H1 (cell line): ENCODE measurements at regions not wholly inside any gene's neighbourhood (a gene's known extent, or its start where the extent isn't known, plus 50 kb on each side); places are given as distances from the start of the nearest gene placed in this dataset.

Experiments used
- CTCF ChIA-PET: fragments of 300-600 bp; sonication (Branson Sonifier 250); formaldehyde crosslinking; loops from one replicate; lab custom pipeline; 2021; ENCODE audit not compliant: partially characterized antibody; lab: Charles Lee
- POLR2A ChIA-PET: fragments of 300-600 bp; sonication (Branson Sonifier 250); formaldehyde crosslinking; loops from one replicate; lab custom pipeline; 2021; ENCODE audit warnings: inconsistent platforms; ENCODE audit not compliant: partially characterized antibody; lab: Charles Lee
- DNase-seq, 2 experiments: peaks; one replicate each; pipeline versions ENCODE4 v3.0.0 to v3.0.0-alpha.2; 2010 to 2022; ENCODE audit warnings: low spot score in 2 of 2, low read depth in 1 of 2, mixed read lengths in 1 of 2
- FAIRE-seq: peaks from 2 replicates; lab custom pipeline; 2011; peaks lifted over from hg19 to GRCh38; lab: Jason Lieb, UNC
- H2AFZ ChIP-seq: 2 replicates; pipeline ENCODE4 v1.8.1; 2012; ENCODE audit warnings: low read length, inconsistent platforms
- H2AK5ac ChIP-seq: 2 replicates; pipeline ENCODE4 v1.6.1; 2013; ENCODE audit warnings: low read depth, low read length
- H2BK120ac ChIP-seq: replicated peaks from 2 replicates; pipeline ENCODE3; 2013; ENCODE audit warnings: low read depth, low read length, inconsistent platforms
- H2BK12ac ChIP-seq: 2 replicates; pipeline ENCODE4 v1.6.1; 2013; ENCODE audit warnings: low read depth, low read length
- H2BK15ac ChIP-seq: 2 replicates; pipeline ENCODE4 v1.6.1; 2013; ENCODE audit warnings: low read length
- H2BK20ac ChIP-seq: 2 replicates; pipeline ENCODE4 v1.6.1; 2013; ENCODE audit warnings: low read length
- H2BK5ac ChIP-seq: 2 replicates; pipeline ENCODE4 v1.6.1; 2013; ENCODE audit warnings: low read depth, low read length
- H3K14ac ChIP-seq: 2 replicates; pipeline ENCODE4 v1.6.1; 2013; ENCODE audit warnings: inconsistent platforms; ENCODE audit not compliant: insufficient read length
- H3K18ac ChIP-seq: 2 replicates; pipeline ENCODE4 v1.6.1; 2013; ENCODE audit warnings: low read length; ENCODE audit errors: extremely low read depth
- H3K23ac ChIP-seq: 2 replicates; pipeline ENCODE4 v1.6.1; 2013; ENCODE audit warnings: inconsistent platforms; ENCODE audit not compliant: insufficient read length
- H3K23me2 ChIP-seq: 2 replicates; pipeline ENCODE4 v1.6.1; 2013; ENCODE audit warnings: low read depth, low read length
- H3K27ac ChIP-seq: 2 replicates; pipeline ENCODE4 v1.6.1; 2011; ENCODE audit warnings: low read depth, low read length, inconsistent platforms
- H3K27me3 ChIP-seq, 4 experiments: replicated peaks in 1 of 4; 1 replicate in 1 of 4; 2 replicates in 3 of 4; pipeline versions ENCODE4 v1.6.1 to v1.8.1; 2011 to 2013; ENCODE audit warnings: low read length in 3 of 4, mild to moderate bottlenecking in 3 of 4, inconsistent platforms in 2 of 4, mixed read lengths in 2 of 4, moderate library complexity in 1 of 4; ENCODE audit not compliant: control insufficient read depth in 3 of 4, insufficient read depth in 3 of 4; ENCODE audit errors: extremely low read depth in 1 of 4
- H3K36me3 ChIP-seq, 4 experiments: 2 replicates each; pipeline versions ENCODE4 v1.6.1 to v1.8.1; 2011 to 2013; ENCODE audit warnings: mild to moderate bottlenecking in 4 of 4, low read length in 3 of 4, moderate library complexity in 2 of 4, control low read depth in 1 of 4, inconsistent platforms in 1 of 4; ENCODE audit not compliant: insufficient read depth in 4 of 4, control insufficient read depth in 2 of 4
- H3K4ac ChIP-seq: replicated peaks from 2 replicates; pipeline ENCODE3; 2013; ENCODE audit warnings: low read length, low read depth, mixed read lengths, inconsistent platforms; ENCODE audit not compliant: insufficient read length
- H3K4me1 ChIP-seq, 4 experiments: replicated peaks in 1 of 4; 1 replicate in 1 of 4; 2 replicates in 3 of 4; pipeline versions ENCODE4 v1.6.1 to v1.8.1; 2011 to 2013; ENCODE audit warnings: low read length in 3 of 4, inconsistent platforms in 2 of 4, mixed read lengths in 1 of 4; ENCODE audit not compliant: insufficient read depth in 4 of 4, control insufficient read depth in 3 of 4
- H3K4me2 ChIP-seq, 2 experiments: 2 replicates each; pipeline versions ENCODE4 v1.6.1 to v1.8.1; 2011 to 2013; ENCODE audit warnings: low read depth in 2 of 2, low read length in 2 of 2, control low read depth in 1 of 2, inconsistent platforms in 1 of 2, mild to moderate bottlenecking in 1 of 2; ENCODE audit not compliant: insufficient read depth in 1 of 2
- H3K4me3 ChIP-seq, 4 experiments: fragments of 200-600, 300-600 bp in 1 of 4; sonication (generic), shearing (Covaris generic), sonication (Bioruptor Twin) in 1 of 4; 2 replicates each; pipeline versions ENCODE4 v1.5.1 to v1.8.1; 2011 to 2016; ENCODE audit warnings: low read length in 4 of 4, low read depth in 3 of 4, control low read depth in 2 of 4, inconsistent platforms in 2 of 4, mild to moderate bottlenecking in 2 of 4, mixed read lengths in 1 of 4, moderate library complexity in 1 of 4; ENCODE audit not compliant: insufficient read depth in 2 of 4; ENCODE audit errors: extremely low read depth in 1 of 4
- H3K56ac ChIP-seq: replicated peaks from 2 replicates; pipeline ENCODE3; 2013; ENCODE audit warnings: low read depth, mild to moderate bottlenecking, mixed read lengths, low read length, inconsistent platforms; ENCODE audit not compliant: insufficient read length
- H3K79me1 ChIP-seq: 2 replicates; pipeline ENCODE4 v1.6.1; 2013; ENCODE audit warnings: low read depth, low read length, control low read depth
- H3K79me2 ChIP-seq, 2 experiments: 2 replicates each; pipeline versions ENCODE4 v1.6.1 to v1.8.1; 2012 to 2013; ENCODE audit warnings: low read length in 2 of 2, mild to moderate bottlenecking in 2 of 2, inconsistent platforms in 1 of 2; ENCODE audit not compliant: insufficient read depth in 2 of 2, control insufficient read depth in 1 of 2
- H3K9ac ChIP-seq, 4 experiments: replicated peaks in 1 of 4; 1 replicate in 1 of 4; 2 replicates in 3 of 4; pipeline versions ENCODE4 v1.6.1 to v1.8.1; 2011 to 2013; ENCODE audit warnings: low read depth in 3 of 4, low read length in 3 of 4, control low read depth in 2 of 4, mild to moderate bottlenecking in 2 of 4, moderate library complexity in 2 of 4, inconsistent platforms in 1 of 4; ENCODE audit errors: extremely low read depth in 1 of 4
- H3K9me3 ChIP-seq, 2 experiments: 2 replicates each; pipeline versions ENCODE4 v1.6.1 to v1.8.1; 2012 to 2013; ENCODE audit warnings: mild to moderate bottlenecking in 2 of 2, moderate library complexity in 2 of 2, control low read depth in 1 of 2, inconsistent platforms in 1 of 2, low read depth in 1 of 2, low read length in 1 of 2, mixed read lengths in 1 of 2; ENCODE audit not compliant: insufficient read depth in 2 of 2
- H4K20me1 ChIP-seq, 2 experiments: replicated peaks in 1 of 2; 2 replicates each; pipeline versions ENCODE3 to v1.8.1; 2011 to 2013; ENCODE audit warnings: inconsistent platforms in 2 of 2, low read length in 2 of 2, mild to moderate bottlenecking in 1 of 2; ENCODE audit not compliant: insufficient read depth in 2 of 2, control insufficient read depth in 1 of 2
- H4K5ac ChIP-seq: 2 replicates; pipeline ENCODE4 v1.6.1; 2013; ENCODE audit warnings: low read length, low read depth, mixed read lengths, inconsistent platforms; ENCODE audit not compliant: insufficient read length
- H4K8ac ChIP-seq: 2 replicates; pipeline ENCODE4 v1.8.0; 2013; ENCODE audit warnings: mild to moderate bottlenecking, moderate library complexity, low read length, inconsistent platforms; ENCODE audit not compliant: insufficient read depth; ENCODE audit errors: extremely low read depth
- H4K91ac ChIP-seq: replicated peaks from 2 replicates; pipeline ENCODE3; 2013; ENCODE audit warnings: low read length, mixed read lengths, inconsistent platforms; ENCODE audit not compliant: insufficient read length
- JUN ChIP-seq: IDR thresholded peaks from 2 replicates; pipeline ENCODE4 v1.6.1; 2011; ENCODE audit warnings: low read depth, mild to moderate bottlenecking, improper control_type of control experiment, low read length
- NRF1 ChIP-seq: IDR thresholded peaks from 2 replicates; pipeline ENCODE4 v1.6.1; 2011; ENCODE audit warnings: mild to moderate bottlenecking, low read depth, low read length, improper control_type of control experiment
- WGBS, 2 experiments: shearing (Covaris generic) in 1 of 2; methylation state at CpG; one replicate each; pipeline versions ENCODE4 v1.1.6 to v1.1.7; 2013 to 2015; ENCODE audit warnings: low lambda C conversion rate in 2 of 2, mixed read lengths in 2 of 2, inconsistent platforms in 1 of 2, low coverage in 1 of 2, missing lambda C conversion rate in 1 of 2; ENCODE audit not compliant: insufficient replicate concordance in 2 of 2, insufficient coverage in 1 of 2, insufficient read length in 1 of 2; ENCODE audit errors: extremely low coverage in 1 of 2, missing lambda C conversion rate in 1 of 2; 5-methylcytosine and 5-hydroxymethylcytosine counted together

GRCh38 chrX:134180601-134181274, 56.2 kb upstream of the CCDC160 start:
- Histone ChIP-seq H3K4me1 (peaks cover 0 to 22% (median 14%) of the 10 kb centered on the region in 4 experiments; a peak in 4 of 7 replicates), H4K91ac (no peak overlapping the region), H2BK15ac (no peak overlapping the region), H2BK120ac (peak overlapping the region; percentile 22), H3K4me2 (peak overlapping the region; percentile 36 to 55), H4K20me1 (no peaks in the 10 kb centered on the region), H2BK20ac (no peak overlapping the region), H3K79me1 (no peaks in the 10 kb centered on the region), H3K23me2 (no peaks in the 10 kb centered on the region), H2BK5ac (no peak overlapping the region), H3K14ac (no peak overlapping the region), H3K4ac (no peak overlapping the region), H3K18ac (no peak overlapping the region), H4K8ac (no peak overlapping the region), H3K27ac (no peak overlapping the region), H3K56ac (no peak overlapping the region), H4K5ac (no peak overlapping the region), H3K27me3 (no peaks in the 10 kb centered on the region; a peak in 1 of 7 replicates), H2AK5ac (no peak overlapping the region), H3K36me3 (no peaks in the 10 kb centered on the region), H2BK12ac (no peak overlapping the region; the same call in 1 of the 2 replicates), H3K9ac (no peak overlapping the region), H2AFZ (no peak overlapping the region), H3K4me3 (peak overlapping the region in 1 of 4 experiments; percentile 39; a peak in 1 of 8 replicates), H3K23ac (no peak overlapping the region), H3K9me3 (no peaks in the 10 kb centered on the region), H3K79me2 (no peaks in the 10 kb centered on the region)
- ChIA-PET POLR2A (interaction anchor here (0.6 to 1.7 kb wide), 4 partner anchors 10 to 194 kb away, joined by 3 to 10 read pairs (median 5); no protein-coding TSS in a partner anchor), CTCF (interaction anchor here (1.0 to 1.7 kb wide), 5 partner anchors 9 to 154 kb away, joined by 3 to 4 read pairs (median 3); no protein-coding TSS in a partner anchor)
- FAIRE-seq (peak; percentile 32), DNase-seq (no peak)
- 29% methylated on average over 4 of the region's 4 CpGs; no CpG with 5 or more reads in 1 of the 2 experiments for WGBS, 2 experiments
- TF ChIP-seq JUN = no peak
- TF ChIP-seq NRF1 = no peak
